BLaER1 (cell line): ENCODE measurements at regions not wholly inside any gene's neighbourhood (a gene's known extent, or its start where the extent isn't known, plus 50 kb on each side); places are given as distances from the start of the nearest gene placed in this dataset.
A peak's percentile ranks its signal among the peaks of the same experiment; 100 is the strongest.
"Not testable (repeated sequence)": the region's sequence is repeated elsewhere in the genome, so short reads cannot be mapped to it uniquely, and the experiment has no call there.

Source experiments
- H3K27ac ChIP-seq: shearing (Covaris generic); formaldehyde crosslinking; 2 replicates; pipeline ENCODE4 v1.8.1; 2022
- H3K27me3 ChIP-seq: shearing (Covaris generic); formaldehyde crosslinking; 2 replicates; pipeline ENCODE4 v1.8.1; 2022
- H3K36me3 ChIP-seq: shearing (Covaris generic); formaldehyde crosslinking; 2 replicates; pipeline ENCODE4 v1.8.1; 2022
- H3K4me1 ChIP-seq: shearing (Covaris generic); formaldehyde crosslinking; 2 replicates; pipeline ENCODE4 v1.8.1; 2022
- H3K4me2 ChIP-seq: shearing (Covaris generic); formaldehyde crosslinking; 2 replicates; pipeline ENCODE4 v1.8.1; 2022
- H3K4me3 ChIP-seq: shearing (Covaris generic); formaldehyde crosslinking; 2 replicates; pipeline ENCODE4 v1.8.1; 2022
- H3K9ac ChIP-seq: shearing (Covaris generic); formaldehyde crosslinking; 2 replicates; pipeline ENCODE4 v1.8.1; 2022
- H3K9me3 ChIP-seq: shearing (Covaris generic); formaldehyde crosslinking; 2 replicates; pipeline ENCODE4 v1.8.1; 2022
- H4K20me1 ChIP-seq: shearing (Covaris generic); formaldehyde crosslinking; 2 replicates; pipeline ENCODE4 v1.8.1; 2022
- Cebpa-rat ChIP-seq: shearing (Covaris generic); IDR thresholded peaks from 2 replicates; pipeline ENCODE4 v1.8.1; 2022

DNA sequence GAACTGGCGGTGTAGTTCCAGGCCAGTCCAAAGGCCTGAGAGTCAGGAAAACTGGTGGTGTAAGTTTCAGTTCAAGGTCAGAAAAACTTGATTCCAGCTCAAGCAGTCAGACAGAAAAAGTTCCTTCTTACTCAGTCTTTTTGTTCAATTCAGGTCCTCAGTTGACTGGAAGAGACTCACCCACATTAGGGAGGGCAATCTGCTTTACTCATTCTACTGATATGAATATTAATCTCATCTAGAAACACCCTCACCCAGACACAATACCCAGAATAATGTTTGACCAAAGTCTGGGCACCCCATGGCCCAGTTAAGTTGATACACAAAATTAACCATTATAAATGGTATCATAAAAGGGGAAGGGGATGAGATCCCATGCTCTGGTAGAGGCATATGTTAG lies 50.1 kb upstream of the LTA4H start:
- Histone ChIP-seq H3K4me1 (no peaks in the 10 kb centered on the region), H3K9me3 (peaks cover 47% of the 10 kb centered on the region), H3K36me3 (no peaks in the 10 kb centered on the region; the same call in 1 of the 2 replicates), H3K27me3 (no peaks in the 10 kb centered on the region), H3K27ac (no peak overlapping the region), H3K4me3 (no peak overlapping the region), H4K20me1 (no peaks in the 10 kb centered on the region), H3K9ac (no peak overlapping the region), H3K4me2 (no peak overlapping the region)
- no peak for TF ChIP-seq Cebpa-rat

DNA sequence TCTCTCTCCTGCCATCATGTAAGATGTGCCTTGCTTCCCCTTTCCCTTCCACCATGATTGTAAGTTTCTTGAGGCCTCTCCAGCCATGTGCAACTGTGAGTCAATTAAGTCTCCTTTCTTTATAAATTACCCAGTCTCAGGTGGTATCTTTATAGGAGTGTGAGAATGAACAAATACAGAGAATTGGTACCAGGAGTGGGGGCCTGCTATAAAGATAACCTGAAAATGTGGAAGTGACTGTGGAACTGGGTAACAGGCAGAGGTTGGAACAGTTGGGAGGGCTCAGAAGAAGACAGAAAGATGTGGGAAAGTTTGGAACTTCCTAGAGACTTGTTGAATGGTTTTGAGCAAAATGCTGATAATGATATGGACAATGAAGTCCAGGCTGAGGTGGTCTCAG lies 50.8 kb upstream of the LTA4H start:
- not testable (repeated sequence) for H3K4me2 ChIP-seq, H3K27me3 ChIP-seq, H3K27ac ChIP-seq, H3K4me1 ChIP-seq, H3K36me3 ChIP-seq, H3K4me3 ChIP-seq, H4K20me1 ChIP-seq, H3K9ac ChIP-seq
- H3K9me3 ChIP-seq: peaks cover 54% of the 10 kb centered on the region

DNA sequence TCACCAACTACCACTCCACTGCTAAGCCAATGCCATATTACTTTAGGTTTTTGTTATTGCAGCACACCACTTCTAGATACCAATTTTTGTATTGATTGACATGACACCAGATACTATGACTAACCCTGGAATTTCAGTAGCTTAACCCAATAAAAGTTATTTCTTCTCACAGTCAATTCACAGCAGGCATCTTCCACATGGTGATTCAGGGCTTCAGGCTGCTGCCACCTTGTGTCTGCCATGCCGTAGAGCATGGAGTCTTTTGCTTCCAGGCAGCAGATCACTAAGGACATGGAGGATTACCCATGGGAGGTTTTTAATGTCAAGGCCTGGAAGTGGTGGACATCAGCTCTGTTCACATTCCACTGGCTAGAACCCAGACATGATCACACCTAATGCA lies 56.4 kb upstream of the LTA4H start:
- H3K9ac ChIP-seq: no peak overlapping the region
- TF ChIP-seq Cebpa-rat: no peak
- H3K9me3 ChIP-seq: peaks cover 57% of the 10 kb centered on the region
- no peaks in the 10 kb centered on the region; the same call in 1 of the 2 replicates for H3K36me3 ChIP-seq
- H3K27ac ChIP-seq: peak overlapping the region; percentile 87; the same call in 1 of the 2 replicates
- no peak overlapping the region for H3K4me3 ChIP-seq
- peaks cover 43% of the 10 kb centered on the region for H3K4me1 ChIP-seq
- no peaks in the 10 kb centered on the region for H3K27me3 ChIP-seq
- H4K20me1 ChIP-seq: no peaks in the 10 kb centered on the region
- no peak overlapping the region for H3K4me2 ChIP-seq

DNA sequence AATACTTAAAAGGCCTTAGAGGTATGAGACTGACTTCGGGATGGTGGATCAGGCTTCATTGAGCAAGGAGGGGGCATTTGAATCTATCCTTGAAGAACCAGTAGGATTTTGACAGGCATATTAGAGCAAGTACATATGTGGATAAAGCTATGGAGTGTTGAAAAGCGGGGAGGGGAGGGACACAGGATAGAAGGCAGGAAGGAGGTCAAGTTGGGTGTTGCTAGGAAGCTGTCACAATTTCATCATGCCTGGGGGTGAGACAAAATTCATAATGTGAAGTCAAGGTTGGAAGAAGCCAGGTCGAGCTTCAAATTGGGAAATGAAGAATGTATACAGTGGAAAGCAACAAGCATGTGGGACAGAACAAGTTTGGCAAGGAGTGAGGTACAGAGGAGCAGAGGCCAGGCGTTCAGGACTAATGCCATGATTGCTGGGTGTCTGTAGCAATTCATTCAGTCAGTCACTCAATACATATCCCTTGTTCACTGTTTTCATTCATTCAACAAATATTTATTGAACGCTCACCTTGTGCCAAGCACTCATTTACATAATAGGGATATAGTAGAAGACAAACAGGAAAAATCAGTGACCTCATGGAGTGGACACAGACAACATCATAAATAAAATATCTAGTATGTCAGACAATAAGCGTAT lies 58.3 kb upstream of the LTA4H start:
- Histone ChIP-seq H3K4me1 (peaks cover 59% of the 10 kb centered on the region), H4K20me1 (no peaks in the 10 kb centered on the region), H3K4me3 (no peak overlapping the region), H3K9me3 (peaks cover 39% of the 10 kb centered on the region), H3K9ac (peak overlapping the region; percentile 67), H3K4me2 (peak overlapping the region; percentile 72), H3K27ac (peak overlapping the region; percentile 87), H3K27me3 (no peaks in the 10 kb centered on the region), H3K36me3 (no peaks in the 10 kb centered on the region)
- TF ChIP-seq Cebpa-rat: no peak

DNA sequence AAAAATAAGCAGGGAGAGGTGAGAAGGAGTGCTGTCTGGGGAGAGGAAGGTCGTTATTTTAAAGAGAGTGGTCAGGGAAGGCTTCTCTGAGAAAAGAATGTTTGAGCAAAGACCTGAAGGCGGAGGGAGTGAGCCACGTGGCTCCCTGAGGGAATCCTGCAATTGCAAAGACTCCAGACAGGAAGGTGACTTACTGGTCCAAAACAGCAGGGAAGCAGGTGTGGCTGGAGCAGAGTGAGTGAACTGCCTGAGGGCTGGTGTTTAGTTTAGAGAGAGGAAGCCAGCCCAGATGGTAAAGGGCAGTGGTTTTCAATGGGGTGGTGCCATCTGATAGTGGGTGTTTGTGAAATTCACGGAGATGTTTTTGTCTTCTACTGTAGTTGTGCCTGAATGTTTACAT lies 58.8 kb upstream of the LTA4H start:
- peak overlapping the region; percentile 87 for H3K27ac ChIP-seq

DNA sequence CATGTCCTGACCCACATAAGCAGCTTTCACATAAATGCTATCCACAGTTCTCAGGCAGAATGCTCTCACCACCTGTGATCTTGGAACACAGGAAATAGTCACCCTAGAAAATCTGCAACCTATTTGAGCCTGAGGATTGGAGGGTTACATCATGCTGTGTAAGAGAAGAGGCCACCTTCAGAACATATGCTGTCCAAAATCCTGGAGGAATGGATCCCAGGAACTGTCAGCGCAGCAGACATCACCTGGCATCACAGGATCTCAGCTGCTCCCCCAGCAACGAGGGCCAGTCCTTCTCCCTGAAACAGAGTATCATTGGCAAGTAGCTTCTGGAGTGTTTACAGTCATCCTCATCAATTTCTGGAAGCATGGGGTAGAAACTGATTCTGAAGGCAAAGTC lies 63.2 kb upstream of the LTA4H start:
- no peaks in the 10 kb centered on the region for H3K9me3 ChIP-seq
- H3K27ac ChIP-seq: peak overlapping the region; percentile 90
- peak overlapping the region; percentile 68 for H3K4me2 ChIP-seq
- H3K27me3 ChIP-seq: no peaks in the 10 kb centered on the region
- no peaks in the 10 kb centered on the region for H4K20me1 ChIP-seq
- H3K9ac ChIP-seq: no peak overlapping the region
- no peak for TF ChIP-seq Cebpa-rat
- H3K36me3 ChIP-seq: no peaks in the 10 kb centered on the region
- peaks cover 93% of the 10 kb centered on the region for H3K4me1 ChIP-seq
- no peak overlapping the region for H3K4me3 ChIP-seq

More for the DNA sequence above, 58.8 kb upstream of the LTA4H start:
- H3K9ac ChIP-seq: peak overlapping the region; percentile 67
- peak overlapping the region; percentile 72 for H3K4me2 ChIP-seq
- peak overlapping the region; percentile 1; the same call in 1 of the 2 replicates for H3K4me3 ChIP-seq
- H3K27me3 ChIP-seq: no peaks in the 10 kb centered on the region
- no peak for TF ChIP-seq Cebpa-rat
- no peaks in the 10 kb centered on the region for H4K20me1 ChIP-seq
- H3K4me1 ChIP-seq: peaks cover 65% of the 10 kb centered on the region
- peaks cover 34% of the 10 kb centered on the region for H3K9me3 ChIP-seq
- no peaks in the 10 kb centered on the region for H3K36me3 ChIP-seq

DNA sequence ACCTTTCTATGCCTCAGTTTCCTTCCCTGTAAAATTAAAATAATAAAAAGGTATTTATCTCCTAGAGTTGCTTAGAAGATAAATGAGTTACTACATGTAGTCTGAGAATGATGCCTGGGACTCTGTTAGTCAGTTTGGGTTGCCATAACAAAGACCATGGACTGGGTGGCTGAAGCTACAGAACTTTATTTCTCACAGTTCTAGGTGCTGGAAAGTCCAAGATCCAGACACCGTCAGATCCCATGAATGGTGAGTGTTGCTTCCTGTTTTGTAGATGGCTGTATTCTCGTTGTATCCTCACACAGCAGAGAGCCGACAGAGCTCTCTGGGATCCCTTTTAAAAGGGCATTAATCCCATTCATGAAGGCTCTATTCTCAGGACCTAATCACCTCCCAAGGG lies 64.0 kb upstream of the LTA4H start:
- Histone ChIP-seq H4K20me1 (no peaks in the 10 kb centered on the region), H3K9ac (peak overlapping the region; percentile 47; the same call in 1 of the 2 replicates), H3K36me3 (no peaks in the 10 kb centered on the region), H3K4me2 (peak overlapping the region; percentile 68), H3K27me3 (no peaks in the 10 kb centered on the region), H3K4me3 (peak overlapping the region; percentile 14; the same call in 1 of the 2 replicates), H3K9me3 (no peaks in the 10 kb centered on the region), H3K27ac (peak overlapping the region; percentile 90), H3K4me1 (peaks cover 91% of the 10 kb centered on the region)
- TF ChIP-seq Cebpa-rat: no peak

DNA sequence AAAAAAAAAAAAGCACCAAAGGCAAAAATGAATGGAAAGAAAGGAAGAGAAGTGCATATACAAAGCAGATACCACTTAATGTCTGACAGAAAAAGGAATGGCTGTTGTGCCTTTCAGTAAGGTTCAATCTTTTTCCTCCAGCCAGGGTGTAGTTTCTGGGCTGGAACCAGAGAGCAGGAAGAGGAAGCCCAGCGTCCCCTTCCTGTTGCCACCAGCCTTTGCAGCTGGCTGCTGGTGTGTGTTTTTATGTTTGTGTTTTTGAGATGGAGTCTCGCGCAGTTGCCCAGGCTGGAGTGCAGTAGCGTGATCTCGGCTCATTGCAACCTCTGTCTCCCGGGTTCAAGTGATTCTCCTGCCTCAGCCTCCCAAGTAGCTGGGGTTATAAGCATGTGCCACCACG lies 64.6 kb upstream of the LTA4H start:
- H3K27me3 ChIP-seq: no peaks in the 10 kb centered on the region
- H3K9ac ChIP-seq: peak overlapping the region; percentile 47; the same call in 1 of the 2 replicates
- peak overlapping the region; percentile 14; the same call in 1 of the 2 replicates for H3K4me3 ChIP-seq
- H3K9me3 ChIP-seq: no peaks in the 10 kb centered on the region
- peaks cover 91% of the 10 kb centered on the region for H3K4me1 ChIP-seq
- H3K27ac ChIP-seq: peak overlapping the region; percentile 90
- TF ChIP-seq Cebpa-rat: no peak
- H3K36me3 ChIP-seq: no peaks in the 10 kb centered on the region
- peak overlapping the region; percentile 68 for H3K4me2 ChIP-seq
- H4K20me1 ChIP-seq: no peaks in the 10 kb centered on the region

DNA sequence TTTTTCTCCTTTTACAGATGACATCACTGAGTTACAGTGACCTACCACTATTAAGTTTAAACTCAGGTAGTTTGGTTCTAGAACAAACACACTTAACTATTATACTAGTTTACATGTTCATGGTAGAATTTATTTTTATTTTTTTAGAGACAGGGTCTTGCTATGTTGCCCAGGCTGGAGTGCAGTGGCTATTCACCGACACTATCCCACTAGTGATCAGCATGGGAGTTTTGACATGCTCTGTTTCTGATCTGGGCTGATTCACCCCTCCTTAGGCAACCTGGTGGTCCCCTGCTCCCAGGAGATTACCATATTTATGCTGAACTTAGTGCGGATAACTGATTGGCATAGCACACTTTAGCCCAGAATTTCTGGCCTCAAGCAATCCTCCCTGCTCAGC lies 66.4 kb upstream of the LTA4H start:
- Histone ChIP-seq H4K20me1 (no peaks in the 10 kb centered on the region), H3K4me3 (no peak overlapping the region), H3K36me3 (no peaks in the 10 kb centered on the region), H3K27me3 (no peaks in the 10 kb centered on the region), H3K9me3 (no peaks in the 10 kb centered on the region), H3K27ac (peak overlapping the region; percentile 42), H3K4me2 (peak overlapping the region; percentile 10; the same call in 1 of the 2 replicates), H3K9ac (no peak overlapping the region), H3K4me1 (peaks cover 92% of the 10 kb centered on the region)
- no peak for TF ChIP-seq Cebpa-rat

DNA sequence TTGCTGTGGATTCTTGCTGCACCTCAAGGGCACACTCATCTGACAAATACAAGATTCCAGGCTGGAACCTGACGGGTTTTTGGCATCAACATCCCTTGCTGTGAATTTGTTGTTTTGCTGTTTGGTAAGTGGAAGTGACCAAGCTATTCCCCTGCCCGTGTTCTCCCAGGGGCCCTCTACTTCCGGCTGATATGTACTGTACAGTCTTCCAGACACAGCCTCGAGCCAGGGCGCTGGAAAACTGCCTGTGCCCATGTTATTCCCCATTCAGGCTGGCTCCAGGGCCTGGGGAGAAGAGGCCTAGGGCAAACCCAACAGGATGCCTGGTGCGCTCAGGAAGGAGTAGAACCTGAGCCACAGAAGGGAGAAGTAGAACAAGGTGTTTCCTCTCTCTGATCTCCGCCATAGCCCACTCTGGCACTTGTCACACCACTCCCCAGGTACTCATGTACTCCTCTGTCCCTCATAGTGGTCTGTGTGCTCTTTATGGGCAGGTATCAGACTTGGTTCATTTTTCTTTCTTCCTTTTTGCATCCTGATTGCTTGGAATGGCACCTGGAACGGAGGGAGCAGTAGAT lies 67.8 kb upstream of the LTA4H start:
- peaks cover 94% of the 10 kb centered on the region for H3K4me1 ChIP-seq

More for the DNA sequence above, 67.8 kb upstream of the LTA4H start:
- no peaks in the 10 kb centered on the region for H3K9me3 ChIP-seq
- TF ChIP-seq Cebpa-rat: no peak
- peak overlapping the region; percentile 83 for H3K4me2 ChIP-seq
- no peaks in the 10 kb centered on the region for H4K20me1 ChIP-seq
- H3K27ac ChIP-seq: peak overlapping the region; percentile 80
- H3K4me3 ChIP-seq: no peak overlapping the region
- no peaks in the 10 kb centered on the region for H3K36me3 ChIP-seq
- H3K27me3 ChIP-seq: no peaks in the 10 kb centered on the region
- peak overlapping the region; percentile 40; the same call in 1 of the 2 replicates for H3K9ac ChIP-seq
